KOPT-K1 (cell line): ENCODE measurements at regions not wholly inside any gene's neighbourhood (a gene's known extent, or its start where the extent isn't known, plus 50 kb on each side); places are given as distances from the start of the nearest gene placed in this dataset.

Experiments used
- H3K27ac ChIP-seq: fragments of 200-600 bp; sonication (generic); 2 replicates; pipeline ENCODE4 v1.5.1; 2016; ENCODE audit warnings: antibody characterized with exemption, mild to moderate bottlenecking, low read depth, low read length; ENCODE audit not compliant: poor library complexity, severe bottlenecking
- H3K36me3 ChIP-seq: fragments of 200-600 bp; sonication (generic); 2 replicates; pipeline ENCODE4 v1.5.1; 2017; ENCODE audit warnings: antibody characterized with exemption, mild to moderate bottlenecking, low read length, moderate library complexity; ENCODE audit not compliant: insufficient read depth
- H3K9me3 ChIP-seq: fragments of 200-600 bp; sonication (generic); 2 replicates; pipeline ENCODE4 v1.5.1; 2017; ENCODE audit warnings: antibody characterized with exemption, low read length, mild to moderate bottlenecking; ENCODE audit not compliant: insufficient read depth, poor library complexity, severe bottlenecking

DNA sequence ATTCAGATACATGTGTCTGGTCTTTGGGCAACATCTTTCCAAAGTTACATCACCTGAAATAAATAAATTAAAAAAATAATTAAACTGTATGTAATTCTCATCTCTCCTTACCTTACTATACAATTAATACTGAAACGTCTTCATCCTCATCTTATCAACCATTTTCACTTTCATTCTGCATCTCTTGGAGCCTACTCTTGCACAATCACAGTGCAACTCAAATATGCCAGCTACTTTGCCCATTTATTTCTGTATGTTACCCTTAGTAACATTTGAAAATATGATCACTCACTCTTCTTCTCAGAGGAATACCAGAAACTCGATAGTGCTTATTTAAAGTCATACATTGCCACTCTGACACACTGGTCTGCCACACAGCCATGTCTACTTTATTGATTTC, 1357.1 kb upstream of the CADM2 start:
- Histone ChIP-seq H3K9me3 (no peaks in the 10 kb centered on the region), H3K36me3 (no peaks in the 10 kb centered on the region), H3K27ac (no peak overlapping the region)

DNA sequence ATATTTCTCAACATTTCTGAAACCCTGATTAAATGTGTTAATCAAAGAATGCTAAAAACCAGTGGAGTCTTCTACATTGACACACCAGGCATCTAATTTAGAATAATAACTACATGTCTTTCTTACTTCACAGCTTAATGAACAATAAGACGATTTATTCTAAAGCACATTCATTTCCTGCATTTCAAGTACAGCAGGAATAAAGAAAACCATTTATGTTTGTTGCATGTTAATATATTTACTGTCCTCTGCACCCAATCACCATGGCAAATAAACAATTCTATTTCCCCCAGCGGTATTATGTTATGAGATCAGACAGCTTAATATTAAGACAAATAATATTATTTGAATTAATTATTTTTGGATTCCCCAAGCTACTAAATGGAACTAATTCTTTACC, 1336.3 kb upstream of the CADM2 start:
- H3K36me3 ChIP-seq, result no peaks in the 10 kb centered on the region
- no peak overlapping the region for H3K27ac ChIP-seq
- no peaks in the 10 kb centered on the region for H3K9me3 ChIP-seq

DNA sequence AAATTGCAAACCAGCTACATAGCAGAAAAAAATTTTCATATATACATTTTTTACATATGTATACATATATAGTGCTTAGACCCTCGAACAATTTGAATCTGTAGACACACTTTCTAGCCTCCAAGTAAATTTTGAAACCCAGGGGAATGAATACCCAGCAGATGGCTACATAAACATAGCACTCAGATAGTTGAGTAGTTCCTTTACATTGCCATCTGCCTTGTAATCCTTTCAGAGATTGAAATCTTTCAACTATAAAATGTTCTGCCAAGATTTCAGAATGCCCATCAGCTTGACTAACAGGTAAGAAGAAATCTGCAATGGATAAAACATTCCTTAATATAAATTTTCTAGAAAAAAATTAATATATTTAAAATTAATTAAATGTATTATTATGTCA, 1333.5 kb upstream of the CADM2 start:
- Histone ChIP-seq H3K36me3 (no peaks in the 10 kb centered on the region), H3K27ac (no peak overlapping the region), H3K9me3 (no peaks in the 10 kb centered on the region)

DNA sequence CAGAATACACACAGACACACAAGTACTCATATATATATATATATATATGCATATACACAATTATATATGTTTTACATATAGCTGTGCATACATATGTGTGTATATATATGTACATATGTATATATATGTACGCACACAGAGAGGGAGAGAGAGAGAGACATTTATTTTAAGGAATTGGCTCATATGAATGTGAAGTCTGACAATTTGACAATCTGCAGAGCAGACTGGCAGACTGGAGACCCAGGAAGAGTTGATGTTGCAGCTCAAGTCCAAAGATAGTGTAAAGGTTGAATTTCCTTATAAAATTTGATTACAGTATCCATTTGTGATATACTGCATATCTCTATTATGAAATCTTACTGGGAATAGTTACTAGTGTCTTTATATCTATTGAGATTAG, 1330.3 kb upstream of the CADM2 start:
- Histone ChIP-seq H3K27ac (no peak overlapping the region), H3K9me3 (no peaks in the 10 kb centered on the region), H3K36me3 (no peaks in the 10 kb centered on the region)

DNA sequence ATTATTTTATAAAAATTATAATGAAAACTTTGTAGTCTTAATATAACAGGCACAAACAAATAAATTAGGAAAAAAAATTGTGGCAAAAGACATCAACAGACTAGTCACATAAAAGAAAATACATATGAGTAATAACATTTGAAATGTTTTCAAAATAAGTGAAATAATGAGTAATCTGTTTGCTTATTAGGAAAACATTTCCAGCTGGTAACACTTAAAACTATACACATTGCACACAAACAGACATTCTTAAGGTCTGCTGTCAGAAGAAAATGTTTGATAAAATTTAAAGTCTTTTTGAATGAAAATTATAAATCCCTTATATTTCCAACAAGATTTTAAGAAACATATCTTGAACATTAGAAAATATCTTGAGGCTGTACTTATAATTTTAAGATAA, 1326.3 kb upstream of the CADM2 start:
- H3K27ac ChIP-seq, result no peak overlapping the region
- H3K9me3 ChIP-seq, result no peaks in the 10 kb centered on the region
- H3K36me3 ChIP-seq, result no peaks in the 10 kb centered on the region

DNA sequence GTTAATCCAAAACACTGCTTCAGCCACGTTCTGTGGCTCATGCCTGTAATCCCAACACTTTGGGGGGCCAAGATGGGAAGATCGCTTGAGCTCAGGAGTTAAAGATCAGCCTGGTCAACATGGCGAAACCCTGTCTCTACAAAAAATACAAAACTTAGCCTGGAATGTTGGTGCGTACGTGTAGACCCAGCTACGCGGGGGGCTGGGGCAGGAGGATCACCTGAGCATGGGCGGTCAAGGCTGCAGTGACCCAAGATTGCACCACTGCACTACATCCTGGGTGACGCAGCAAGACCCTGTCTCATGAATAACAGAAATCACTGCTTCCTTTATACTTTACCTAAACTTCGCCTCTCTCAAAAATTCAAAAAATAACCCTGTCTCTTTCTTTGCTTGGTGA, 1325.0 kb upstream of the CADM2 start:
- Histone ChIP-seq H3K9me3 (no peaks in the 10 kb centered on the region), H3K36me3 (no peaks in the 10 kb centered on the region), H3K27ac (no peak overlapping the region)

DNA sequence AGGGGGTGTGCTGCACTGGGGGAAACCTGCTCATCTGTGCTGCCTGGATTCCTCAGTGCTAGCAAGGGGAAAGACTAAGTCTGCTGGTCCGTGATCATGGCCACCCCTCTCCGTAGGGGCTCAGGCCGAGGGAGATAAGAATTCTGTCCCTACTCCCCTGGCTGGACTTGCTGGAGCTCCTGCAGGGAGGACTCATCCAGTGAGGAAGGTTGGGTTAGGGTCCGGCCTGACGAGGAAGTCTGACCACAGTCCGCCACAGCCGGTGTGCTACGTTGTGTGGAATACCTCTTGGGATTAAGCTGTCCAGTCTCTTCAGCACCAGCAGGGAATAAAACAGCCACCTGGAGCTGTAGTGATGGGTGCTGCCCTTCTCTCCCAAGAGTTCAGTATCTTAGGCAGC, 1309.1 kb upstream of the CADM2 start:
- Histone ChIP-seq H3K36me3 (no peaks in the 10 kb centered on the region), H3K27ac (no peak overlapping the region), H3K9me3 (no peaks in the 10 kb centered on the region)

DNA sequence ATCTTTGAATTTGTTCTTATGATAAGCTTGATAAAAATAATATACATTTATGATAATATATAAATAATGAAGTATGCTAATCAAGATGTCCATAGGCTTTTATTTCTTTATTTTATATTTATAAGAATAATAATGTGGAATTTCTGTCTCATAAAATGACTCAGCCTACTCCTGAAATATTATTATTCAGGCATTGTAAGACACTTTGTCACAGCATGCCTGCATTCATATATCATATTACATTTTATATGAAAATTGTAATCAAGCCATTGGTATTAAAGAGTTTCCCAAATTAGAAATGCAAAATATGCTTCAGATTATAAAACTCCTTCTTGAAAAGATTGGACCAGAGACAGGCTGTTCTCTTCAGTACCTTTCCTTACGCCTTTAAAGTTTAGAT, 1303.7 kb upstream of the CADM2 start:
- H3K27ac ChIP-seq, result no peak overlapping the region
- no peaks in the 10 kb centered on the region for H3K36me3 ChIP-seq
- H3K9me3 ChIP-seq, result no peaks in the 10 kb centered on the region

DNA sequence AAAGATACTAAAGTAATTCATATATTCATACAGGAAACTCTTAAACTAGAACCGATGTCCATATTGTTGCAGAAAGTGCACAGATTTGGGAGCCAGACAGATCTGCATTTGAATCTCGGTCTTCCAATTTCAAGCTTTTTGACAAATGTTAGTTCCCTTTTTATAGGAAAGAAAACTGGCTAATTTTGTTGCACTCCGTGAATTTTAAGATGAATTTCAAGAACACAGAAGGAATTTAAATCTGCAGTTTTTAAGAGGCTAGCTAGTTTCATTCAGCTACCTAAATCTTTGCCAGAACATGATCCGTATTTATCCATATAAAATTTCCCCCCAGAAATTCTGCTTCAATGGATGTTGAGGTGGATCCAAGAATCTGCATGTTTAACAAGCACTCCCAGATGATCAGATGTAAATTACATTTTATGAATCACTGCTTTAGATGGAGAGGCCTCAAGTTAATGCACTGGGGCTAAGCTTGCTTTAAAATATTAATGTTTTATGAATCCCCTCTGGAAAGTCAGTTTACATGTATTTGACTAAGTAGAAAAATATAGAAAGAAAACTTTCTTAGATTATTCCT, 1296.3 kb upstream of the CADM2 start:
- Histone ChIP-seq H3K36me3 (no peaks in the 10 kb centered on the region), H3K9me3 (no peaks in the 10 kb centered on the region), H3K27ac (no peak overlapping the region)

DNA sequence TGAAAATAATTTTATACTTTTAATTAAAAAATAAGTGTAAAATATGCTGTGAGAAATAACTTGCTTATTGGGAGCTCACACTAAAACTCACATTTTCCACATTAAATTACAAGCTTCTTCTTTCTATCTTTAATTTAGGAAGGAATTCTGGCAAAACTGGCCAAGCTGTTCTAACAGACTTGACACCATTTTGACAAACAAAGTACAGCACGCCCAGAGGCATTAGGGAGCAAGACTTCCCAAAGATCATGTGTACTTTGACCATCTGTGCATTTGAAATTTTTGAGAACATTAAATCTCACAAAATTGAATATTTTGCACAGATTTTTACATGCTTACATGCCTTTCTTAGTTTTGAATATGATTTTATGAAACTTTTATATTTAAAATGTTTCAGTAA, 1288.4 kb upstream of the CADM2 start:
- Histone ChIP-seq H3K9me3 (no peaks in the 10 kb centered on the region), H3K27ac (no peak overlapping the region), H3K36me3 (no peaks in the 10 kb centered on the region)

DNA sequence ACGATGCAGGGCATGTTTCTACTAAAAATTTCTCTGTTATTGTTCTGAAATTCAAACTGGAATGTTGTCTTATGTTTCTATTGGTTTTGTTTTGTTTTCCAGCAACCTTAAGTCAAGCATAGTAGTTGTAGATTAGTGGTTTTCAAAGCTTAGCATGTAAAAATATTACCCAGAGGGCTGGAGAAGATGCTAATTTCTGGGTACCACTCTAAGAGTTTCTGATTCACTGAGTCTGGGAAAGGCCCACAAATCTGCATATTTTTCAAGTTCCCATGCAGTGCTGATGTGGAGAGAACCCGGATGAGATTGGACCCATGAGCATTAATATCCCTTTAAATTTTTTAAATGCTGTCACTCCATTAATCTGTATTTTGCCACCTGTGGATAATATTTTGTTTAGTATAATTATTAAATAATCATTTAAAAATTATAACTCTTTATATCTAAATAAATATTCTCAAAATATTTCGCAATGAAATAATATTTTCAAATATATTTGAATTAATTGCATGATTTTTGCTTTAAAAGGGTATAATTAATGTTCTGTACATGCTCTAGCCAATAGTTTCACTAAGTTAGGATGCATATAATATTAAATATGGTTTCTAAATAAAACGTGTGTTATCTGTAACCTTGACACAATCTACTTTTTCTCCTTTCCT, 1274.7 kb upstream of the CADM2 start:
- Histone ChIP-seq H3K36me3 (no peaks in the 10 kb centered on the region), H3K9me3 (no peaks in the 10 kb centered on the region), H3K27ac (no peak overlapping the region)

DNA sequence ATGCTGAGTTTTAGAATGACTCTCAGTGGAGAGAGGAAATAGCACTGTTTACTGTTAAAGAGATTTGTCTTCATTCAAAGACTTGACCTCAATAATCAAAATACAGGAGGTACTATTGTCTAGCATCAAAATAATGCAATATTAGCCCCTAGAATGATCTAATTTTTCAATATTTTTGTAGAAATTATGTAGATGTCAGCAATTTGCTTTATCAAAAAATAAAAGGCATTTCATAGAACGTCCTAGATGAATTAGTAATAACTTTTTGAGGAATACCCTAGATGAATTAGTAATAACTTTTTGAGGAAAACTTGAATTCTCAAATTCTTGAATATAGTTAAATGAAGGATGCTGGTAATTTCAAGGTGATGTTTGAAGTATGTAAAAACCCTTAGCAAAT, 1252.1 kb upstream of the CADM2 start:
- no peaks in the 10 kb centered on the region for H3K9me3 ChIP-seq
- no peaks in the 10 kb centered on the region for H3K36me3 ChIP-seq
- no peak overlapping the region for H3K27ac ChIP-seq

DNA sequence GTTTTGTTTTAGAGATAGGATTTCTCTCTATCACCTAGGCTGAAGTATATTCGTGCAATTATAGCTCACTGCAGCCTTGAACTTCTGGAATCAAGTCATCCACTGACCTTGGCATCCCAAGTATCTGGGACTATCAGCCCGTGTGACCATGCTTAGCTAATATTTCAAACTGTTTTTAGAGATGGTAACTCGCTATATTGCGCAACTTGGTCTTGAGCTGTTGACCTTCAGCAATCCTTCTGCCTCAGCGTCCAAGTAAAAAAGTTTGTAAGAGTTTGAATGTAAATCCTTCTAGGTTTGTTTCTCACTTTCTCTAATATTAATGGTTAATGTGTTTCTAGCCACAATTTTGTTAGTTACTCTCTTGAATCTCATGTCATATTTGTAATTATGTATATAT, 1243.5 kb upstream of the CADM2 start:
- Histone ChIP-seq H3K9me3 (no peaks in the 10 kb centered on the region), H3K27ac (no peak overlapping the region), H3K36me3 (no peaks in the 10 kb centered on the region)

DNA sequence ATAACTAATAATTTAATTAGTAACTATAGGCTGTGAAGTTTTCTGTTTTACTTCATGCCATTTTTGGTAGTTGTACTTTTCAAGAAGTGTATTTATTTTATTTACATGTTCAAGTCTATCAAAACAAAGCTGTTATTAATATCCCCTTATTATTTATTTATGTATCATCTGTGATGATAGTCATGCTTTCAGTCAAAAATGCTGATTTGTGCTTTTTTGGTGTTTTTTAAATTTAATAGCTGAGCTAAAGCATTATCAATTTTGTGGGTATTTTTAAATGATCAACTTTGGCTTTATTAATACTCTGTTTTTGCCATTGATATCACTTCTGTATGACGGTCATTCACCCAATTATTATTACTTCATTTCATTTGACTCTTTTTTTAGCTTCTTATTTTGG, 1229.2 kb upstream of the CADM2 start:
- H3K36me3 ChIP-seq, result no peaks in the 10 kb centered on the region
- peaks cover 9% of the 10 kb centered on the region for H3K9me3 ChIP-seq

DNA sequence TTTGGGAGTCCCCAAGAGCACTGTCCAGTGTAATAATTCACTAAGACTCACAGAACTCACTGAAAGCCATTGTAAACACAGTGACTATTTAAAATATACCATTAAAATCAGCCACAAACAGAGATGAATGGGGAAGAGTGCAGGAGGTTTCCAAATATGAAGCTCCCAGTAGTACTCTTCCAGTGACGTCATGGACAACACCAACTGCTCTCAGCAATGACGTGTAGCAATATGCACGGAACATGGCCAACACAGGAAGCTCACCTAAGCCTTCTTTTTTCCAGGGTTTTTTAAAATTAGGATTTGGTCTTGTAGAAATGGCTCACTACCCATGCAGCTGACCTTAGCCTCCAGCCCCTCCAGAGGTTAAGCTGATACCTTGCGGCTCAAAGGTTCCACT, 1224.1 kb upstream of the CADM2 start:
- H3K27ac ChIP-seq, result no peak overlapping the region
- H3K36me3 ChIP-seq, result no peaks in the 10 kb centered on the region
- no peaks in the 10 kb centered on the region for H3K9me3 ChIP-seq

More for the DNA sequence above, 1229.2 kb upstream of the CADM2 start:
- H3K27ac ChIP-seq, result no peak overlapping the region

DNA sequence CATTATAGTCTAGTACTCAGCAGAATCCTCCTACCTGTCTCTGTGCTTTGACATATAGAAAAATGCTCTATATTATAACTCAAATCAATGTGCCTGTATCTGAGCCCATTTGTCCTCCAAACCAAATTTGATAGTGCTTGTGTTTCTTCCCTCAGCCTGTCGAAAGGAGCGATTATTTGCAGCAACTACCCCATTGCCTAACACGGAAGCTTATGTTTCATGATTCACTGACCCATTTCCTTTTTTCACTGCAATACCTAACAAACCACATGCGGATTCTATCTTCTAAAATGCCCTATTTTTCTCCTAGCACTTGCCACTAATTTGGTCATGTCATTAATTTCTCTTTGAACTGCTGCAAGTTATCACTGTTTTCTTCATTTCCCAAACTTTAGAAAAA, 1220.6 kb upstream of the CADM2 start:
- no peak overlapping the region for H3K27ac ChIP-seq
- no peaks in the 10 kb centered on the region for H3K9me3 ChIP-seq

More for the DNA sequence above, 1220.6 kb upstream of the CADM2 start:
- no peaks in the 10 kb centered on the region for H3K36me3 ChIP-seq
